ENCODE measurements at regions not wholly inside any gene's neighbourhood (a gene's known extent, or its start where the extent isn't known, plus 50 kb on each side); places are given as distances from the start of the nearest gene placed in this dataset.

DNA sequence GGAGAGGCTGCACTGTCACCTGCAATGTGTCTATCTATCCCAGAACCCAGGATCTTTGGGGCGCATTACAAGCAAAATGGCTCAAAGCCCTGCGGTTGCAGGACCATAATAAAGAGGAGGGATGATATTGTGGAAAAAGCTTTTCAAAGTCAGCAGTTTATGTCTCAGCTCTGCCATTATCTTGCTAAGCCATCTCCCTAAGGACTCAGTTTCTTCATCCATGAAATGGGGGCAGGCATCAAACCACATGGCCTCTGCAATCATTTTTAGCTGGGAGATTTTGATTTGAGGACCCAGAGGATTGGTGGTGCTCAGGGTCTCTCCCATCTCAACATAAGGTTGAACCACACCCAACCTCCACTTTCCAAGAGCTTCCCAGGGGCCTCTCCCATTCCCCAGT lies 513.8 kb downstream of the MIAT start:
- no peaks in the 10 kb centered on the region for H3K4me1 Mint-ChIP-seq
- POLR2A ChIA-PET: no interaction called here
- peaks cover 9% of the 10 kb centered on the region for H3K27me3 Mint-ChIP-seq
- H3K27ac Mint-ChIP-seq: no peak overlapping the region
- no peak for DNase-seq
- CTCF ChIA-PET: no interaction called here
- H3K36me3 Mint-ChIP-seq (ENCODE audit: low read depth): no peaks in the 10 kb centered on the region
- H3K4me3 Mint-ChIP-seq: no peak overlapping the region
- H3K9me3 Mint-ChIP-seq: no peaks in the 10 kb centered on the region

DNA sequence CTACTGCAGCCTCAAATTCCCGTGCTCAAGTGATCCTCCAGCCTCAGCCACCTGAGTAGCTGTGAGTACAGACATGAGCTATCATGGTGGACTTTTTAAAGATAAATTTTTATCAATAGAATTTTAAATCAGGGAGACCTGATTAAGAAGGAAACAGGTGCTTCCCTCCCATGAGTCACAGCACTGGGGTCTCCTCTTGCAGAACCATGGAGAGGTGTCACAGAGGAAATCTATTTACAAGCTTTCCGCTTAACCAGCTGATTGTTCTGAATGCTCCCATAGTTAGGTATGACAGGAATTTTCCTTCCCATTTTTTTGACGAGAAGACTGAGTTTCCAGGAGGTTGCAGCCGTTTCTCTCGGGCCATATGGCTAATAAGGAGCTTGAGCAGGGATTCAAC lies 516.1 kb downstream of the MIAT start:
- no peak for DNase-seq
- Mint-ChIP-seq H3K4me3 (no peak overlapping the region), H3K27ac (no peak overlapping the region), H3K9me3 (no peaks in the 10 kb centered on the region), H3K4me1 (no peaks in the 10 kb centered on the region), H3K27me3 (peaks cover 13% of the 10 kb centered on the region), H3K36me3 (ENCODE audit: low read depth) (no peaks in the 10 kb centered on the region)
- ChIA-PET POLR2A (no interaction called here), CTCF (no interaction called here)

DNA sequence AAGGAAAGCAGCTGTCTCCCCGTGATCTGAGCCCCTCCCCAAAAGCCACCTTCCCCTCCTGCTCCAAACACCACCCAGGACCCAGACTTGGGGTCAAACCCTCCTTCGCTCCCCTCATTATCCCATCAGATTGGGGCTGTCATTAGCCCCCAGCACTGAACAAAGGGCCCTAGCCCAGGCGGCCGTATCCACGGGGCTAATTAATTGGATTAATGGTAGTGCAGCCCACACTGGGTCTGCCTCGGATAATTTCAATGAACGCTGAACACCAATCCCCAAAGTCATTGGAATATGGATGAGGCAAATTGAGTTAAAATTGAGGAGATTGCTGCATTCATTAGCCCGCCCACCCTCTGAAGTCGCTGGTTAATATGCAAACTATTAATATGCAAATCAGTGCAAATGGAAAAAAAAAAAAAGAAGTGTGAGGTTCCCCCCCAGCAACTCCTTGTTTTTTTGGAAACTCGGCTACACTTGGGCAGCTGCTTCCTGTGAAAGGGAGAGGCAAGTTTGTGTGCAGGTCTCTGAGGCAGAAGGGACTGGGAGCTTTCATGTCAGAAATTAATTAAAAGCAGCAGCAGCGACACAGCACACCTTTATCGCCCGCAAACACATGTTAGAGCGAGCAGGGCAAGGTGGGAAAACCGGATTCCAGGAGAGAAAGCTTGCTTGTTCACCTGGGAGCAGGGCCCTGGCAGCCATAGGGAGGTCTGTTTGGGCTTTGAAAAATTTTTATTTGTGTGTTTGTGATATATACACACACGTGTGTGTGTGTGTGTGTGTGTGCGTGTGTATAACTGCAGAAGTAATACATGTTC lies 517.8 kb downstream of the MIAT start:
- Mint-ChIP-seq H3K4me3 (no peak overlapping the region), H3K27ac (no peak overlapping the region), H3K9me3 (no peaks in the 10 kb centered on the region), H3K36me3 (ENCODE audit: low read depth) (no peaks in the 10 kb centered on the region), H3K4me1 (no peaks in the 10 kb centered on the region), H3K27me3 (peaks cover 13% of the 10 kb centered on the region)
- CTCF ChIA-PET: no interaction called here
- POLR2A ChIA-PET: no interaction called here
- no peak for DNase-seq

DNA sequence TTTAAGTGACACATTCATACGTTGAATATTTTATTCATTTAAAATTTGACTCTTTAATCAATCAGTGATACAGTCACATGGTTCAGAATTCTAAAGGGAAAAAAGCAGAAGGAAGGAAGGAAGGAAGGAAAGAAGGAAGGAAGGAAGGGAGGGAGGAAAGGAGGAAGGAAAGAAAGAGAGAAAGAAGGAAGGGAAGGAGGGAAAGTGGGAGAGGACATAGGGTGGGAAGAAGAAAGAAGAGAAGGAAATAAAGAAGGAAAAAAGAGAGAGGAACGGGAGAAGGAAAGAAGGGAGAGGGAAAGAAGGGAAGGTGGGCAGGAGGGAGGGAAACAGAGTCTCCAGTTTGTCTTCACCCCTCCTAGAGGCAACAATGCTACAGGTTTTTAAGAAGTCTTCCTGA lies 518.6 kb downstream of the MIAT start:
- DNase-seq: no peak
- Mint-ChIP-seq H3K27me3 (peaks cover 13% of the 10 kb centered on the region), H3K9me3 (no peaks in the 10 kb centered on the region), H3K4me1 (no peaks in the 10 kb centered on the region), H3K36me3 (ENCODE audit: low read depth) (no peaks in the 10 kb centered on the region), H3K4me3 (no peak overlapping the region), H3K27ac (no peak overlapping the region)
- ChIA-PET CTCF (no interaction called here), POLR2A (no interaction called here)

DNA sequence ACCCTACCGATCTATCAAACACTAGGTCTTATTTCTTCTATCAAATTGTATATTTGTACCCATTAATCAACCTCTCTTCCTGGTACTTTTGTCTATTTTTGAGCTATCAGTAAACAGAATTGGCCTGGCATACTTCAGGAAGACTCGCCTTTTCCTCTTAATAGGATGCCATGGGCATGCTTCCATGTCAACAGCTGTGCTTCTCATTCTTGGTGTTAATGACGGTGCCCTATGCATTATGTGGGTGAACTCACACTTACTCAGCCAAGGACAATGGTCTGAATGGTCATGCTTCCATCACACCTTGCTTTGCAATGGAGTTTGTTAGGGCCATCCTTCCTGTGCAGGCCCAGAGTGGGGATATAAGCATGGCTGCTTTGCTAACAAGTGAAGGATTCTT lies 521.8 kb downstream of the MIAT start:
- Mint-ChIP-seq H3K36me3 (ENCODE audit: low read depth) (no peaks in the 10 kb centered on the region), H3K27ac (no peak overlapping the region), H3K27me3 (peaks cover 6% of the 10 kb centered on the region), H3K4me1 (no peaks in the 10 kb centered on the region), H3K9me3 (no peaks in the 10 kb centered on the region), H3K4me3 (no peak overlapping the region)
- ChIA-PET POLR2A (no interaction called here), CTCF (no interaction called here)
- no peak for DNase-seq

DNA sequence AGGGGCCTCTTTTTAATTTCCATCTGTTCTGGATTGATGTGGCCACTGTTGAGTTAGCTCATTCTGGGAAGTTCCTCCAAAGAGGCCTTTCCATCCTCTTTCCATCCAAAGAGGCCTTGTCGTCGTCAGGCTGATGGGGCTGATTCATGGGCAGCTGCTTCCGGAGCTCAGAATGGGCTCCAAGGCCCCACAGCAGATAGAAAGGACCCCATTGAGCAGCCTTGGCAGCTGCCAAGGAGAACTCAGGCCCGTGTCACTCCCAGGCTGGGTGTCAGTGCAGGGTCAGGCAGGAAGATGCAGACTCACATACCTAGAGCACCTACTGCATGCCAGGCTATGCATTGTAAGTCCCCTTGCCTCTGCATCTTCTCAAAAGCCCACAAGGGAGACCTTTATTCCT lies 524.1 kb downstream of the MIAT start:
- CTCF ChIA-PET: no interaction called here
- Mint-ChIP-seq H3K4me1 (no peaks in the 10 kb centered on the region), H3K27me3 (peaks cover 4% of the 10 kb centered on the region), H3K4me3 (no peak overlapping the region), H3K27ac (no peak overlapping the region), H3K9me3 (no peaks in the 10 kb centered on the region), H3K36me3 (ENCODE audit: low read depth) (no peaks in the 10 kb centered on the region)
- POLR2A ChIA-PET: no interaction called here
- DNase-seq: no peak

DNA sequence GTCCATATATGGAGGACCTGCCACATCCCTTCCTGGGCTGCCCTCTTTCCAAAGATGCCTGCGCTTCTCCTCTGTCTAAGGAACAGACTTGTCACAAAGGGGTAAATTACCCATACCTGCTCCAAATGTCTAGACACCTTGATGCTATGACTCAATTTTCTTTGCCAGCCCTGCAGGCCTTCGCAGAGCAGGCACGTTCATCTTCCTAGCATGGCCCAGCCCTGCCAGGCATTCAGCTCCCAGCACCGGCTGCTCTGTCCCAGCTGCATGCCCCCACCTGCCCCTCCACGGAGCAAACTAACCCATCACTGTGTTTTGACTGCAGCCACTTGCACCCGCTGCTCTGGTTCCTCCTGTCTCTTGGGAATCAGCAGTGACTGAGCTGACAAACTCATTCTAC lies 526.1 kb downstream of the MIAT start:
- Mint-ChIP-seq H3K4me3 (no peak overlapping the region), H3K9me3 (no peaks in the 10 kb centered on the region), H3K27me3 (no peaks in the 10 kb centered on the region), H3K4me1 (no peaks in the 10 kb centered on the region), H3K27ac (no peak overlapping the region), H3K36me3 (ENCODE audit: low read depth) (no peaks in the 10 kb centered on the region)
- DNase-seq: no peak
- ChIA-PET CTCF (no interaction called here), POLR2A (no interaction called here)

DNA sequence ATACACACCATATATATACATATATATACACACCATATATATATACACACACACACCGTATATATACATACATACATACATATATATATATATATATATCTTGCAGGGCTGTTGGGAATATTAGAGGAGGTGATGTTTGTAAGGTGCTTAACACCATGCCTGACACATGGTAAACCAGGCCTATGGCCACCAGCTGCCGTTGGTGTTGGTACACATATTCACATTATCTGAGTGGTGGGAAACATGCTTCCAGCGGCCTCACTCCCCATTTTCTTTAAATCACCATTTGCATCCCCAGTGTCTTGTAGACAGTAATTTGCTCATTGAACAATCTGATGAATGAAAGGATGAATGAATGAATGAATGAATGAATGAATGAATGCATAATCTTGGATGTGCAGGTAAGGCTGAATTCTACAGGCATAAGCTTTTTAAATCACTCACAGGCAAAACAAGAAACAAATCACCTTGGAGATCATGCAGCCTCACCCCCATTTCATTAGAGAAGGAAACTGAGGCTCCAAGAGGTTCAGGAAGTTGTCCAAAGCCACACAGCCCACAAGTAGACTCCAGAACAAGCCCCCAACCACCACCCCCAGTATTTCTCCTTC lies 527.8 kb downstream of the MIAT start:
- Mint-ChIP-seq H3K4me3 (no peak overlapping the region), H3K36me3 (ENCODE audit: low read depth) (no peaks in the 10 kb centered on the region), H3K9me3 (no peaks in the 10 kb centered on the region), H3K4me1 (no peaks in the 10 kb centered on the region), H3K27ac (no peak overlapping the region), H3K27me3 (no peaks in the 10 kb centered on the region)
- ChIA-PET POLR2A (no interaction called here), CTCF (no interaction called here)
- no peak for DNase-seq

DNA sequence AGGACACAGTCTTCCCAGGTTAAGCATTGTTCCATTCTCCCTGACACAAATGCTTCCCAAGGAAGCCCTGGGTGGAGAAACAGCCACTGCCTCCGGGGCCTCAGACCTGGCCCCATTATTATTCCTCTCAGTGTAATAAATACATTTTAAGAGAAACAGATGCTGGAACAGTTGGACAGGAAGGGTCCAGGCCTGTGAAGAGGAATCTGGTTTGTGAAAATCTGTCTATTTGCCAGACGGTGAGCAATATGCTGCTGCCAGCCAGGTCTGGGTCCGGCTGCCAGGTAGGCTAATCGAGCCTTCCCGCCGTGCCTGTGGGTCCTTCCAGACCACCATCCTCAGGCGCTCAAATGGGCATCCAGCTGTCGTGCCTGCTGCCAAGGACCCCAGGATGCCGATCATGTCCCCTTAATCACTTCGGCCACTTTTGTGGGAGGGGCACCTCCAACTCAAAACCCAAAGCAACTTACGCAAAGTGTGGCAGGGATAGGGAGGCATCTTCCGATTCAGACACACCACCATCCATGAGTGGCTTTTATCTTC lies 528.4 kb downstream of the MIAT start:
- H3K4me1 Mint-ChIP-seq: no peaks in the 10 kb centered on the region
- H3K9me3 Mint-ChIP-seq: no peaks in the 10 kb centered on the region
- ChIA-PET CTCF (no interaction called here), POLR2A (no interaction called here)
- no peaks in the 10 kb centered on the region for H3K27me3 Mint-ChIP-seq
- no peak overlapping the region for H3K4me3 Mint-ChIP-seq
- no peak for DNase-seq
- no peaks in the 10 kb centered on the region for H3K36me3 Mint-ChIP-seq (ENCODE audit: low read depth)
- no peak overlapping the region for H3K27ac Mint-ChIP-seq

DNA sequence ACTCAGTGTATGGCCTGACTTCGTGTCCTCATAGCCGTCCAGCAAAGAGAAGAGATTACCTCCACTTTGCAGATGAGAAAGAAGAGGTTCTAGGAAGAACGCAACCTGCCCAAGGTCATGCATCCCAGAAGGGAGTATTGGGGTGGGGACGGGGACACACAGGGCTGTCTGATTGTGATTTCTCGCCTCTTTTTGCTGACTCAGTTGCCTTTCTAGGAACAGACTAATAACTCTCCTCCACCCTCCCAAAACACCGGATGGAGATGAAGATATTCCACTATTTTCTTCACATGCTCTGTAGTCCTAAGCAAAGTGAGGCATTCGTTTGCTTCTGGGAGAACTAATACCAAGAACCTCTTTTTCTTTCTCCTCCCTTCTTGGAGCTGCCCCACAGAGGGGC lies 529.3 kb downstream of the MIAT start:
- POLR2A ChIA-PET: no interaction called here
- Mint-ChIP-seq H3K4me1 (no peaks in the 10 kb centered on the region), H3K27ac (no peak overlapping the region), H3K27me3 (no peaks in the 10 kb centered on the region), H3K4me3 (no peak overlapping the region), H3K9me3 (peaks cover 2% of the 10 kb centered on the region), H3K36me3 (ENCODE audit: low read depth) (no peaks in the 10 kb centered on the region)
- CTCF ChIA-PET: no interaction called here
- no peak for DNase-seq

DNA sequence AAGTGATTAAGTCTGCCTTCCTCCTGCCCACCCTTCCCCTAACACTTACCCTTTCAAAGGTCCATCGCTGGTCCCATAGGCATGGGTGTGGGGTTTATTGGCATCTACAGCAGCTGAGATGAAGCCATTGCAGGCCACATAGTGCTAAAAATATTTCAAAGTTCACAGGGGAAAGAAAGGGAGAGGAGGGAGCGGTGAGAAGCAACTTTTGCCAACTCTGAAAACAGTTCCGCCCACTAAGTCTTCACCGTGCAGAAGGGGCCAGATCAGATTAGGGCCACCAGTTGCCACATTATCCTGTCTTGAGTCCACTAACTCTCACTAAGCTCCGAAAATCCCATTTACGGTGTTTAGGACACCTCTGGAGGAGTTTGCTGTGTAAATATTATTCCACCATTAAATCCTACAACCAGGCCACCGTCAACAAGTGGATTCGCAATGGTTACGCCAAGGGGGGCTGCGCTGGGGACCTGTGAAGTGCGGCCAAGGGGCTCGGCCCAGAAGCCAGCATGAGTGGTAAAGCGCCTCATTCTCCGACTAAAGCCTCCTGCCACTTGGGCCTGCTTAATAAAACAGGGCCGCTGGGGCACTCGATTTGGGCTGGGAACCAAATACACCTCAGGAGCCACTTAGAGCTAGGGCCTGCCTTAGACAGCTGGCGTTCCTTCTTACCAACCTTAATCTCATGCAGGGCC lies 534.9 kb downstream of the MIAT start:
- DNase-seq: no peak
- ChIA-PET CTCF (no interaction called here), POLR2A (no interaction called here)
- Mint-ChIP-seq H3K27ac (no peak overlapping the region), H3K9me3 (peaks cover 6% of the 10 kb centered on the region), H3K4me3 (no peak overlapping the region), H3K4me1 (no peaks in the 10 kb centered on the region), H3K27me3 (no peaks in the 10 kb centered on the region), H3K36me3 (ENCODE audit: low read depth) (no peaks in the 10 kb centered on the region)

DNA sequence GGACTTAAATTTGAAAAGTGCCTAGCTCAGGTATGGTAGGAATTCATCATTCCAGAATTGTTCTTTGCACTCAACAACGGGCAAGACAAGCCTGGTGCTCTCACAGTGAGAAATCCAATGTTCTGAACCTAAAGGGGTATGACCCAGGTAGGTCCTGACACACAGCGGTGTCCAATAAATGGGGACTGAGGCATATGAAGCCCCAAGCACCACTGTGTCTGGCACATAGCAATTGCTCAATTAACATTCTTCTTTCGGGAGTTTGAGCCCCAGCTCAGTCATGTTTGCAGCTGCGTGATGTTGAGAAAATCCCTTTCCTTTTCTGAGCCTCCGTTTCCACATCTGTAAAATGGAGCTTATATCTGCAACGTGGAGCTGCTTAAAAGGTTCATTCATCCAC lies 535.8 kb downstream of the MIAT start:
- Mint-ChIP-seq H3K27ac (no peak overlapping the region), H3K36me3 (ENCODE audit: low read depth) (no peaks in the 10 kb centered on the region), H3K9me3 (peaks cover 6% of the 10 kb centered on the region), H3K4me3 (no peak overlapping the region), H3K4me1 (no peaks in the 10 kb centered on the region), H3K27me3 (no peaks in the 10 kb centered on the region)
- no peak for DNase-seq
- ChIA-PET CTCF (no interaction called here), POLR2A (no interaction called here)

DNA sequence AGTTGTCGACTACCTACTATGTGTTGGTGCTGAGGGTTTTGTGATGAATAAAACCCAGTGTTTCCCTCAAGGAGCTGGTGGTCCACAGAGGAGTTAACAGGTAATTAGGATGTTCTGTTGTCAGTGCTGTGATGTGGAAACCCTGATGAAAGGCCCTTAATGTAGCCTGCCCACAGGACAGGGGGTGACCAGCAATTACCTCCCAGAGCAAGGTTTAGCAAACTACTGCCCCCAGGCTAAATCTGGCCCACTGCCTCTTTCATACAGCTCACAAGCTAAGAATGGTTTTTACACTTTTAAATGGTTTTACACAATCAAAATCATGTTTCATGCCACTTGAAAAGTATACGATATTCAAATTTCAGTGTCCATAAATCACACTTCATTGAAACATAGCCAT lies 536.2 kb downstream of the MIAT start:
- no peak for DNase-seq
- H3K36me3 Mint-ChIP-seq (ENCODE audit: low read depth): no peaks in the 10 kb centered on the region
- H3K4me1 Mint-ChIP-seq: no peaks in the 10 kb centered on the region
- no peak overlapping the region for H3K27ac Mint-ChIP-seq
- ChIA-PET CTCF (no interaction called here), POLR2A (no interaction called here)
- H3K27me3 Mint-ChIP-seq: no peaks in the 10 kb centered on the region
- H3K9me3 Mint-ChIP-seq: peaks cover 6% of the 10 kb centered on the region
- H3K4me3 Mint-ChIP-seq: no peak overlapping the region

Measured in activated CD4-positive, alpha-beta memory T cell treated with anti-CD3 and anti-CD28 coated beads, Interleukin-2, amount 10 ng/mL, durations not matched to agents 7 days and 5 days (primary cell).